Skeletal muscle tissue (tissue), 3 donors: ENCODE measurements at regions not wholly inside any gene's neighbourhood (a gene's known extent, or its start where the extent isn't known, plus 50 kb on each side); places are given as distances from the start of the nearest gene placed in this dataset.

Experiments used
- H3K27ac ChIP-seq: one replicate; pipeline ENCODE4 v1.7.0; 2013; ENCODE audit warnings: mild to moderate bottlenecking, low read depth, low read length, inconsistent platforms
- H3K27me3 ChIP-seq, 3 donors: one replicate each; pipeline ENCODE4 v1.7.0; 2013; ENCODE audit warnings: low read length in 3 of 3; ENCODE audit not compliant: control insufficient read depth in 3 of 3, insufficient read depth in 3 of 3
- H3K36me3 ChIP-seq, 3 donors: one replicate each; pipeline ENCODE4 v1.7.0; 2013; ENCODE audit warnings: low read length in 3 of 3; ENCODE audit not compliant: control insufficient read depth in 3 of 3, insufficient read depth in 3 of 3
- H3K4me1 ChIP-seq, 3 donors: one replicate each; pipeline ENCODE4 v1.7.0; 2013; ENCODE audit warnings: low read length in 3 of 3, mild to moderate bottlenecking in 3 of 3; ENCODE audit not compliant: control insufficient read depth in 3 of 3, insufficient read depth in 3 of 3
- H3K4me3 ChIP-seq, 3 donors: one replicate each; pipeline ENCODE4 v1.7.0; 2013; ENCODE audit warnings: low read length in 3 of 3
- H3K9ac ChIP-seq, 3 donors: one replicate each; pipeline ENCODE4 v1.7.0; 2013; ENCODE audit warnings: low read length in 3 of 3, mild to moderate bottlenecking in 3 of 3, moderate library complexity in 2 of 3, low read depth in 1 of 3
- H3K9me3 ChIP-seq, 3 donors: one replicate each; pipeline ENCODE4 v1.7.0; 2013; ENCODE audit warnings: low read length in 3 of 3; ENCODE audit not compliant: control insufficient read depth in 3 of 3
- donor health status: Osteomylitis.

- Histone ChIP-seq H3K9ac (no peak overlapping the region), H3K27ac (no peak overlapping the region), H3K9me3 (no peaks in the 10 kb centered on the region), H3K4me3 (peak overlapping the region in 1 of 3 donors; percentile 35), H3K4me1 (peaks cover 10 to 18% (median 11%) of the 10 kb centered on the region in 3 donors), H3K27me3 (peaks cover 1 to 20% (median 5%) of the 10 kb centered on the region in 3 donors), H3K36me3 (no peaks in the 10 kb centered on the region)
Observed at GRCh38 chr17:5775098-5775497, 190.8 kb upstream of the NLRP1 start.

GRCh38 chr17:5780476-5780875 lies 196.2 kb upstream of the NLRP1 start:
- H3K4me3 ChIP-seq, result no peak overlapping the region
- no peak overlapping the region for H3K27ac ChIP-seq
- H3K27me3 ChIP-seq, result no peaks in the 10 kb centered on the region
- no peaks in the 10 kb centered on the region for H3K36me3 ChIP-seq
- peaks cover 8 to 10% (median 8%) of the 10 kb centered on the region in 3 donors for H3K9me3 ChIP-seq
- H3K4me1 ChIP-seq, result peaks cover under 1 to 6% (median 2%) of the 10 kb centered on the region in 3 donors
- H3K9ac ChIP-seq, result no peak overlapping the region

GRCh38 chr17:5781236-5781927 lies 197.1 kb upstream of the NLRP1 start:
- H3K27ac ChIP-seq, result no peak overlapping the region
- no peak overlapping the region for H3K4me3 ChIP-seq
- no peaks in the 10 kb centered on the region for H3K36me3 ChIP-seq
- H3K9ac ChIP-seq, result no peak overlapping the region
- H3K4me1 ChIP-seq, result no peaks in the 10 kb centered on the region
- no peaks in the 10 kb centered on the region for H3K27me3 ChIP-seq
- peaks cover 8 to 10% (median 8%) of the 10 kb centered on the region in 3 donors for H3K9me3 ChIP-seq

GRCh38 chr17:5783269-5783668 lies 199.0 kb upstream of the NLRP1 start:
- no peak overlapping the region for H3K4me3 ChIP-seq
- no peaks in the 10 kb centered on the region for H3K36me3 ChIP-seq
- H3K9ac ChIP-seq, result no peak overlapping the region
- no peak overlapping the region for H3K27ac ChIP-seq
- no peaks in the 10 kb centered on the region for H3K4me1 ChIP-seq
- H3K27me3 ChIP-seq, result no peaks in the 10 kb centered on the region
- H3K9me3 ChIP-seq, result peaks cover 8 to 10% (median 8%) of the 10 kb centered on the region in 3 donors

- Histone ChIP-seq H3K36me3 (no peaks in the 10 kb centered on the region), H3K27me3 (no peaks in the 10 kb centered on the region), H3K27ac (no peak overlapping the region), H3K4me1 (no peaks in the 10 kb centered on the region), H3K9ac (no peak overlapping the region), H3K4me3 (no peak overlapping the region), H3K9me3 (peaks cover 8 to 10% (median 8%) of the 10 kb centered on the region in 3 donors)
Observed at GRCh38 chr17:5783851-5784250, 199.5 kb upstream of the NLRP1 start.

- Histone ChIP-seq H3K27me3 (peaks cover 0 to 6% (median 3%) of the 10 kb centered on the region in 3 donors), H3K9me3 (peaks cover 8 to 10% (median 8%) of the 10 kb centered on the region in 3 donors), H3K9ac (no peak overlapping the region), H3K4me1 (no peaks in the 10 kb centered on the region), H3K27ac (no peak overlapping the region), H3K4me3 (no peak overlapping the region), H3K36me3 (no peaks in the 10 kb centered on the region)
Observed at GRCh38 chr17:5784791-5785190, 200.5 kb upstream of the NLRP1 start.

- Histone ChIP-seq H3K27me3 (peaks cover 0 to 9% (median 5%) of the 10 kb centered on the region in 3 donors), H3K36me3 (no peaks in the 10 kb centered on the region), H3K27ac (no peak overlapping the region), H3K9ac (no peak overlapping the region), H3K4me1 (no peaks in the 10 kb centered on the region), H3K4me3 (no peak overlapping the region), H3K9me3 (peaks cover 8 to 10% (median 8%) of the 10 kb centered on the region in 3 donors)
Observed at GRCh38 chr17:5785338-5785737, 201.0 kb upstream of the NLRP1 start.

- no peak overlapping the region for H3K27ac ChIP-seq
- H3K4me3 ChIP-seq, result no peak overlapping the region
- peaks cover 8 to 10% (median 8%) of the 10 kb centered on the region in 3 donors for H3K9me3 ChIP-seq
- H3K4me1 ChIP-seq, result no peaks in the 10 kb centered on the region
- peaks cover 0 to 12% (median 10%) of the 10 kb centered on the region in 3 donors for H3K27me3 ChIP-seq
- H3K36me3 ChIP-seq, result no peaks in the 10 kb centered on the region
- H3K9ac ChIP-seq, result no peak overlapping the region
Observed at GRCh38 chr17:5785867-5786509, 201.7 kb upstream of the NLRP1 start.

- Histone ChIP-seq H3K4me1 (no peaks in the 10 kb centered on the region), H3K36me3 (no peaks in the 10 kb centered on the region), H3K9ac (no peak overlapping the region), H3K27me3 (peaks cover 0 to 12% (median 10%) of the 10 kb centered on the region in 3 donors), H3K9me3 (peaks cover 8 to 10% (median 8%) of the 10 kb centered on the region in 3 donors), H3K27ac (no peak overlapping the region), H3K4me3 (no peak overlapping the region)
Observed at GRCh38 chr17:5786510-5786875, 202.2 kb upstream of the NLRP1 start.

GRCh38 chr17:5788266-5788900 lies 204.1 kb upstream of the NLRP1 start:
- H3K4me3 ChIP-seq, result no peak overlapping the region
- no peaks in the 10 kb centered on the region for H3K36me3 ChIP-seq
- peaks cover 4 to 12% (median 4%) of the 10 kb centered on the region in 3 donors for H3K9me3 ChIP-seq
- no peak overlapping the region for H3K27ac ChIP-seq
- peaks cover 0 to 12% (median 10%) of the 10 kb centered on the region in 3 donors for H3K27me3 ChIP-seq
- no peak overlapping the region for H3K9ac ChIP-seq
- no peaks in the 10 kb centered on the region for H3K4me1 ChIP-seq
